Heart left ventricle (tissue), 13 donors: ENCODE measurements at regions not wholly inside any gene's neighbourhood (a gene's known extent, or its start where the extent isn't known, plus 50 kb on each side); places are given as distances from the start of the nearest gene placed in this dataset.

Experiments used
- CTCF ChIP-seq, 12 donors: fragments of 200-600 bp; sonication (generic) in 4 of 12; IDR thresholded peaks; one replicate each; pipeline versions ENCODE4 v1.5.0 to v1.8.0; 2018 to 2022; ENCODE audit warnings: antibody characterized with exemption in 12 of 12, mild to moderate bottlenecking in 5 of 12
- POLR2A ChIP-seq, 2 donors: fragments of 450-650 bp; IDR thresholded peaks; one replicate each; pipeline ENCODE4 v1.6.1; 2017; ENCODE audit warnings: antibody characterized with exemption in 2 of 2, mild to moderate bottlenecking in 2 of 2, moderate library complexity in 2 of 2
- donor health status: ischemic (EF 13 %, LVEDD 7.1; RV severe dilation, severe dysfunction).
- donor health status: DM: no; HTN: yes; CAD: no.
- donor health status: DM: no; HTN: no; CAD: no.
- donor health status: ischemic (EF 25% LVEDD 6.9; RV normal size, moderate dysfunction).
- donor health status: ischemic (EF 25% LVEDD 5.7; RV mildly dilated, moderate dysfunction).
- donor health status: ischemic (EF 35%, LVEDD 5.7; RV mildly dilated, moderate dysfunction).
- donor health status: nonischemic (EF 11% LVEDD 7.7; RV severe dilation, severe dysfunction).
- donor health status: DM: yes; HTN: yes; CAD: no.
- donor health status: PGD.
- donor health status: ischemic (EF 29% LVEDD 5.4; RV normal size, mild dysfunction).
- donor health status: nonischemic (EF 23%, LVEDD 6.1; RV moderate dilation, normal function).

DNA sequence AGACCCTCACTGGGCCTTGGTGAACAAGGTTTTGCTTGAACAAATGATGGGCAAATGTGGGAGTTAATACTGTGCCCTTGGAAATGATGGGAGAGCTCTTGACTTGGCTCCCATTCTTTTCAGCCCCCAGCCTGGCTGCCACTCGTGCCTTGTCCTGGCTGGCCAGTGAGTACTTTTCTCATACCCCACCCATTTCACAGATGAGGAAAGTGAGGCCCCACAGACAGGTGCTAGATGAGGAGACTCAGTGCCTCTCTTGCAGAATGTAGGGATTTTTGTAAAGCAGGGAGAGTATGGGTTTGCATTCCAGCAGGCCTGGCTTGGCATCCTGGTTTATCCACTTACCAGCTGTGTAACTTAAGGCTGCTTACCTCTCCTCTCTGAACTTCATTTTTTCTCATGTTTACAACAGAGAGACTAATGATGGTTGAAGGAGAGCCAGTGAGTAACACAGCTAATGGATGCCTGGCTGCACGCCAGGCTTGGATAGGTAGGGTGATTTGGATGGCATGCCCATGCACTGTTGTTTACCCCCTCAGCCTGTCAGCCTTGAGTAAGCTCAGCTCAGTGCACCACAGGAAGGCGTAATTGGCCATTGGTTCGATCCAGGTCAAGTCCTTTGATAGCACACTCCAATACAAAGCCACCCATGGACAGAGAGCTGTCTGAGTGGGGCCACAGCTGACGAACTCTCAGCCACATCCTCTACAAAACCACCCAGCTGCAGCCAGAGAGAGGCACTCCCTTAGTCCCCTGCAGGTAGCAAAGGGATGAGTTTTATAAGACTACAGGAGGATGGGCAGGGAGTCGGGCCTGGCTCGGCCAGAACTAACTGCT, 436.8 kb downstream of the RPS24 start:
- TF ChIP-seq POLR2A (IDR thresholded peaks at IDR 0.05) (no peak), CTCF (IDR thresholded peaks at IDR 0.05) (no peak)
